Osteoblast (primary cell): ENCODE measurements at regions not wholly inside any gene's neighbourhood (a gene's known extent, or its start where the extent isn't known, plus 50 kb on each side); places are given as distances from the start of the nearest gene placed in this dataset.
"Not testable (repeated sequence)": the region's sequence is repeated elsewhere in the genome, so short reads cannot be mapped to it uniquely, and the experiment has no call there.

ENCODE experiments used
- DNase-seq: peaks from one replicate; pipeline ENCODE4 v3.0.0; 2011; ENCODE audit warnings: low spot score, mixed read lengths; ENCODE audit not compliant: insufficient read length; ENCODE audit errors: missing footprints
- H2AFZ ChIP-seq: 2 replicates; pipeline ENCODE4 v1.6.0; 2011; ENCODE audit warnings: mild to moderate bottlenecking, low read length
- H3K27ac ChIP-seq: 2 replicates; pipeline ENCODE4 v1.5.1; 2011; ENCODE audit warnings: mild to moderate bottlenecking, low read depth, low read length, moderate library complexity
- H3K27me3 ChIP-seq: 2 replicates; pipeline ENCODE4 v1.6.0; 2012; ENCODE audit warnings: mild to moderate bottlenecking, control low read depth, inconsistent platforms, low read length, moderate library complexity; ENCODE audit not compliant: insufficient read depth
- H3K36me3 ChIP-seq: 2 replicates; pipeline ENCODE4 v1.5.1; 2011; ENCODE audit warnings: mild to moderate bottlenecking, low read length, control low read depth, moderate library complexity; ENCODE audit not compliant: insufficient read depth
- H3K4me1 ChIP-seq: 2 replicates; pipeline ENCODE4 v1.5.1; 2011; ENCODE audit warnings: mild to moderate bottlenecking, low read length, control low read depth, moderate library complexity; ENCODE audit not compliant: insufficient read depth
- H3K4me2 ChIP-seq: 2 replicates; pipeline ENCODE4 v1.6.0; 2011; ENCODE audit warnings: mild to moderate bottlenecking, low read length; ENCODE audit not compliant: insufficient read depth
- H3K4me3 ChIP-seq: fragments of 200-600 bp; sonication (generic); 3 replicates; pipeline ENCODE4 v1.5.1; 2012; ENCODE audit warnings: mild to moderate bottlenecking, low read length, inconsistent platforms; ENCODE audit not compliant: insufficient read depth
- H3K79me2 ChIP-seq: 2 replicates; pipeline ENCODE4 v1.6.0; 2012; ENCODE audit warnings: mild to moderate bottlenecking, low read length, control low read depth, inconsistent platforms; ENCODE audit not compliant: insufficient read depth
- H3K9me3 ChIP-seq: 2 replicates; pipeline ENCODE4 v1.5.1; 2011; ENCODE audit warnings: low read depth, low read length, control low read depth
- H4K20me1 ChIP-seq: 2 replicates; pipeline ENCODE4 v1.6.0; 2012; ENCODE audit warnings: mild to moderate bottlenecking, low read length, control low read depth; ENCODE audit not compliant: insufficient read depth
- CTCF ChIP-seq: IDR thresholded peaks from 2 replicates; pipeline ENCODE4 v1.5.1; 2011; ENCODE audit warnings: mild to moderate bottlenecking, low read depth, low read length, moderate library complexity; ENCODE audit errors: extremely low read depth

DNA sequence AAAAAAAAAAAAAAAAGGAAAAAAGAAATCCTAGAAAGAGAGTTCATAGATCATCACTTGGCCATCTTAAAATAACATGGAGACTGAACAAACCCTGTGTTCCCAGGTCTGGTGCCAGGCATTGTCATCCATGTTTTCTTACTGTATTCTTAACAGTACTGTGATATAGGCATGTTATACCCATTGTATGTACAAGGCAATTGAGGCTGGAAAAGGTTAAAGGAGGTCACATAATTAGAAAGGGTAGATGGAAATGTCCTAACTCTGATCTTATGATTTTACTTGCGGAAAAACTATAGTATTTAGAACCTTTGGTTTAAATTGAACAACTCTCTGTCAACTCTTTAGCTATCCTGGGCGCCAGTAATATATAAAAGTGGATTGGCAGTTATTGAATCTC, 478.2 kb upstream of the RGS6 start:
- no peak overlapping the region for H3K4me3 ChIP-seq
- no peak overlapping the region for H3K27ac ChIP-seq
- H2AFZ ChIP-seq = no peak overlapping the region
- no peaks in the 10 kb centered on the region for H3K36me3 ChIP-seq
- H3K9me3 ChIP-seq = no peaks in the 10 kb centered on the region
- H3K79me2 ChIP-seq = peaks cover 93% of the 10 kb centered on the region
- no peaks in the 10 kb centered on the region for H3K27me3 ChIP-seq
- no peak overlapping the region for H3K4me2 ChIP-seq
- H3K4me1 ChIP-seq = peaks cover 10% of the 10 kb centered on the region
- TF ChIP-seq CTCF = no peak
- no peaks in the 10 kb centered on the region for H4K20me1 ChIP-seq
- no peak for DNase-seq

GRCh38 chr14:71454513-71455332, 477.5 kb upstream of the RGS6 start:
- Histone ChIP-seq H3K4me3 (no peak overlapping the region), H3K9me3 (no peaks in the 10 kb centered on the region), H2AFZ (no peak overlapping the region), H3K27me3 (no peaks in the 10 kb centered on the region), H3K79me2 (peaks cover 93% of the 10 kb centered on the region), H4K20me1 (no peaks in the 10 kb centered on the region), H3K4me2 (no peak overlapping the region), H3K27ac (no peak overlapping the region), H3K36me3 (no peaks in the 10 kb centered on the region), H3K4me1 (peaks cover 7% of the 10 kb centered on the region)
- DNase-seq = no peak
- TF ChIP-seq CTCF = no peak

GRCh38 chr14:71460091-71460490, 472.1 kb upstream of the RGS6 start:
- H3K4me3 ChIP-seq = no peak overlapping the region
- TF ChIP-seq CTCF = no peak
- H3K4me1 ChIP-seq = no peaks in the 10 kb centered on the region
- no peak for DNase-seq
- no peaks in the 10 kb centered on the region for H4K20me1 ChIP-seq
- H3K79me2 ChIP-seq = peaks cover 93% of the 10 kb centered on the region
- no peak overlapping the region for H3K4me2 ChIP-seq
- peaks cover 7% of the 10 kb centered on the region for H3K36me3 ChIP-seq
- no peak overlapping the region for H2AFZ ChIP-seq
- H3K9me3 ChIP-seq = no peaks in the 10 kb centered on the region
- H3K27ac ChIP-seq = no peak overlapping the region
- H3K27me3 ChIP-seq = no peaks in the 10 kb centered on the region

- not testable (repeated sequence) for H3K9me3 ChIP-seq, H3K4me3 ChIP-seq, H3K27me3 ChIP-seq, H3K4me1 ChIP-seq, DNase-seq, H3K27ac ChIP-seq, H3K4me2 ChIP-seq, H2AFZ ChIP-seq, H4K20me1 ChIP-seq, H3K36me3 ChIP-seq
- peaks cover 90% of the 10 kb centered on the region for H3K79me2 ChIP-seq
Measured at GRCh38 chr14:71461617-71462016, 470.6 kb upstream of the RGS6 start.
